GM12878 (cell line): ENCODE measurements at regions not wholly inside any gene's neighbourhood (a gene's known extent, or its start where the extent isn't known, plus 50 kb on each side); places are given as distances from the start of the nearest gene placed in this dataset.

ENCODE experiments used
- CEBPB ChIP-seq, 2 experiments: fragments of 150-350 bp in 1 of 2; IDR thresholded peaks; 2 replicates each; pipeline ENCODE4 v1.6.1; 2012 to 2014; ENCODE audit warnings: low read depth in 2 of 2, low read length in 2 of 2, borderline replicate concordance in 1 of 2, inconsistent platforms in 1 of 2
- EP300 ChIP-seq, 2 experiments: fragments of 150-350 bp in 1 of 2; IDR thresholded peaks; 2 replicates each; pipeline ENCODE4 v1.6.1; 2011 to 2012; ENCODE audit warnings: low read depth in 2 of 2, low read length in 2 of 2, borderline replicate concordance in 1 of 2, improper control_type of control experiment in 1 of 2, inconsistent platforms in 1 of 2; ENCODE audit not compliant: control insufficient read depth in 1 of 2
- JUNB ChIP-seq: IDR thresholded peaks from 2 replicates; pipeline ENCODE4 v1.6.1; 2016; ENCODE audit warnings: antibody characterized with exemption, mild to moderate bottlenecking
- MTA3 ChIP-seq: IDR thresholded peaks from 2 replicates; pipeline ENCODE4 v1.6.1; 2012; ENCODE audit warnings: low read length, inconsistent platforms, borderline replicate concordance
- MYC ChIP-seq: IDR thresholded peaks from 2 replicates; pipeline ENCODE4 v1.6.1; 2011; ENCODE audit warnings: mild to moderate bottlenecking, low read length, moderate library complexity, inconsistent platforms; ENCODE audit not compliant: insufficient read depth, insufficient replicate concordance, insufficient read length, severe bottlenecking
- NR2F1 ChIP-seq: fragments of 450-650 bp; conservative IDR thresholded peaks from 2 replicates; pipeline ENCODE4 v1.6.1; 2017; ENCODE audit warnings: mild to moderate bottlenecking
- SMARCA5 ChIP-seq: fragments of 450-650 bp; IDR thresholded peaks from 2 replicates; pipeline ENCODE4 v1.6.1; 2017; ENCODE audit warnings: mild to moderate bottlenecking
- YY1 ChIP-seq: IDR thresholded peaks from 2 replicates; pipeline ENCODE4 v1.6.1; 2011; ENCODE audit warnings: low read depth, mild to moderate bottlenecking, low read length
- TF ChIP-seq, protein P1 (sequence below): IDR thresholded peaks from 2 replicates; pipeline ENCODE4 v1.6.1; 2011; ENCODE audit warnings: mild to moderate bottlenecking, low read depth, low read length, moderate library complexity; ENCODE audit not compliant: insufficient replicate concordance
- TF ChIP-seq, protein P2 (sequence below), 3 experiments: IDR thresholded peaks in 2 of 3; conservative IDR thresholded peaks in 1 of 3; 2 replicates each; pipeline ENCODE4 v1.5.1; 2011; ENCODE audit warnings: low read depth in 3 of 3, low read length in 3 of 3, mild to moderate bottlenecking in 3 of 3, control low read depth in 2 of 3, moderate library complexity in 2 of 3, inconsistent platforms in 1 of 3, mixed read lengths in 1 of 3; ENCODE audit not compliant: control insufficient read depth in 2 of 3, insufficient read depth in 1 of 3; ENCODE audit errors: extremely low read depth in 1 of 3

DNA sequence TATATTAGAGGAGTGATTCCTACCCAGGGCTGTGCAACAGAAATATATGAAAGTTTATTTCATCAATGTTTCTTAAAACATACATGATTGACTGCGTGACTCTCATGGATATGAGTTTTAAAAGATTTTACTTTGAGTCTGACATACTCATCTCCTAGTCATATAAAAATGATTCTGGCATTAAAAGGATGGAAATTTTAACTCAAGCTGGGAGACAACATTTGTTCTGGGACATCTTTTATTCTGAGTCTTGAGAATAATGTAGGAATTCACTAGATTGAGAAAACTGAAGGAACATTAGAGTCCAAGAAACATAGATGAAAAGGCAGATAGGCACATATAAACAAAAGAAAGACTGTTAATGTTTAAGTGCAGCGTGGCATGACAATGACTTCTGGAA is 649.6 kb downstream of the SPRY1 start:
- TF ChIP-seq JUNB (no peak), CEBPB (IDR thresholded peaks at IDR 0.05; ENCODE audit: borderline replicate concordance in 1 of 2, low read depth in 2 of 2, low read length in 2 of 2) (no peak), YY1 (no peak), NR2F1 (no peak), MTA3 (no peak), MYC (no peak), SMARCA5 (no peak), EP300 (IDR thresholded peaks at IDR 0.05; ENCODE audit: borderline replicate concordance in 1 of 2, control insufficient read depth in 1 of 2, low read depth in 2 of 2, low read length in 2 of 2) (no peak)
- TF ChIP-seq, protein P1, sequence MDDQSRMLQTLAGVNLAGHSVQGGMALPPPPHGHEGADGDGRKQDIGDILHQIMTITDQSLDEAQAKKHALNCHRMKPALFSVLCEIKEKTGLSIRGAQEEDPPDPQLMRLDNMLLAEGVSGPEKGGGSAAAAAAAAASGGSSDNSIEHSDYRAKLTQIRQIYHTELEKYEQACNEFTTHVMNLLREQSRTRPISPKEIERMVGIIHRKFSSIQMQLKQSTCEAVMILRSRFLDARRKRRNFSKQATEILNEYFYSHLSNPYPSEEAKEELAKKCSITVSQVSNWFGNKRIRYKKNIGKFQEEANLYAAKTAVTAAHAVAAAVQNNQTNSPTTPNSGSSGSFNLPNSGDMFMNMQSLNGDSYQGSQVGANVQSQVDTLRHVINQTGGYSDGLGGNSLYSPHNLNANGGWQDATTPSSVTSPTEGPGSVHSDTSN, result no peak
- TF ChIP-seq, protein P2, sequence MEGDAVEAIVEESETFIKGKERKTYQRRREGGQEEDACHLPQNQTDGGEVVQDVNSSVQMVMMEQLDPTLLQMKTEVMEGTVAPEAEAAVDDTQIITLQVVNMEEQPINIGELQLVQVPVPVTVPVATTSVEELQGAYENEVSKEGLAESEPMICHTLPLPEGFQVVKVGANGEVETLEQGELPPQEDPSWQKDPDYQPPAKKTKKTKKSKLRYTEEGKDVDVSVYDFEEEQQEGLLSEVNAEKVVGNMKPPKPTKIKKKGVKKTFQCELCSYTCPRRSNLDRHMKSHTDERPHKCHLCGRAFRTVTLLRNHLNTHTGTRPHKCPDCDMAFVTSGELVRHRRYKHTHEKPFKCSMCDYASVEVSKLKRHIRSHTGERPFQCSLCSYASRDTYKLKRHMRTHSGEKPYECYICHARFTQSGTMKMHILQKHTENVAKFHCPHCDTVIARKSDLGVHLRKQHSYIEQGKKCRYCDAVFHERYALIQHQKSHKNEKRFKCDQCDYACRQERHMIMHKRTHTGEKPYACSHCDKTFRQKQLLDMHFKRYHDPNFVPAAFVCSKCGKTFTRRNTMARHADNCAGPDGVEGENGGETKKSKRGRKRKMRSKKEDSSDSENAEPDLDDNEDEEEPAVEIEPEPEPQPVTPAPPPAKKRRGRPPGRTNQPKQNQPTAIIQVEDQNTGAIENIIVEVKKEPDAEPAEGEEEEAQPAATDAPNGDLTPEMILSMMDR (IDR thresholded peaks at IDR 0.05 in 2 of 3, conservative IDR thresholded peaks at IDR 0.05 in 1 of 3; ENCODE audit: control insufficient read depth in 2 of 3, extremely low read depth in 1 of 3, insufficient read depth in 1 of 3, low read depth in 3 of 3, low read length in 3 of 3), result no peak
